Calu3 (cell line): ENCODE measurements at regions not wholly inside any gene's neighbourhood (a gene's known extent, or its start where the extent isn't known, plus 50 kb on each side); places are given as distances from the start of the nearest gene placed in this dataset.

Source experiments
- BruUV-seq: library from RNA; stranded (reverse); fragments of 400-500 nt; replicated peaks from 2 replicates; lab custom pipeline; 2021; lab: Mats Ljungman, UMichigan
- CTCF ChIA-PET: fragments of 300-600 bp; sonication (Branson Sonifier 250); formaldehyde crosslinking; loops from one replicate; lab custom pipeline; 2022; ENCODE audit warnings: antibody characterized with exemption; lab: Charles Lee
- DNase-seq: peaks from one replicate; pipeline ENCODE4 v3.0.0; 2022
- H3K27ac Mint-ChIP-seq: one replicate; pipeline ENCODE4 v1.8.0; 2022; ENCODE audit warnings: mixed read lengths; ENCODE audit not compliant: unreplicated experiment
- H3K27me3 Mint-ChIP-seq: one replicate; pipeline ENCODE4 v1.8.0; 2022; ENCODE audit warnings: mixed read lengths; ENCODE audit not compliant: unreplicated experiment
- H3K36me3 Mint-ChIP-seq: one replicate; pipeline ENCODE4 v1.8.0; 2022; ENCODE audit warnings: mild to moderate bottlenecking, moderate library complexity, mixed read lengths; ENCODE audit not compliant: insufficient read depth, unreplicated experiment
- H3K4me1 Mint-ChIP-seq: one replicate; pipeline ENCODE4 v1.8.0; 2022; ENCODE audit warnings: mild to moderate bottlenecking, low read depth, mixed read lengths; ENCODE audit not compliant: unreplicated experiment
- H3K4me3 Mint-ChIP-seq: one replicate; pipeline ENCODE4 v1.8.0; 2022; ENCODE audit warnings: mild to moderate bottlenecking, low read depth, moderate library complexity, mixed read lengths; ENCODE audit not compliant: unreplicated experiment
- H3K9me3 Mint-ChIP-seq: one replicate; pipeline ENCODE4 v1.8.0; 2022; ENCODE audit warnings: low read depth, mixed read lengths; ENCODE audit not compliant: unreplicated experiment
- intact Hi-C: fragments of 100-400 bp; cut with micrococcal nuclease; formaldehyde crosslinking; loops from one replicate; pipeline ENCODE4 v1.10.0; 2022; ENCODE audit not compliant: unreplicated experiment
- TF ChIP-seq, protein P1 (sequence below): fragments of 200-600 bp; IDR thresholded peaks from one replicate; pipeline ENCODE4 v1.8.0; 2022; ENCODE audit warnings: antibody characterized with exemption; ENCODE audit not compliant: unreplicated experiment

DNA sequence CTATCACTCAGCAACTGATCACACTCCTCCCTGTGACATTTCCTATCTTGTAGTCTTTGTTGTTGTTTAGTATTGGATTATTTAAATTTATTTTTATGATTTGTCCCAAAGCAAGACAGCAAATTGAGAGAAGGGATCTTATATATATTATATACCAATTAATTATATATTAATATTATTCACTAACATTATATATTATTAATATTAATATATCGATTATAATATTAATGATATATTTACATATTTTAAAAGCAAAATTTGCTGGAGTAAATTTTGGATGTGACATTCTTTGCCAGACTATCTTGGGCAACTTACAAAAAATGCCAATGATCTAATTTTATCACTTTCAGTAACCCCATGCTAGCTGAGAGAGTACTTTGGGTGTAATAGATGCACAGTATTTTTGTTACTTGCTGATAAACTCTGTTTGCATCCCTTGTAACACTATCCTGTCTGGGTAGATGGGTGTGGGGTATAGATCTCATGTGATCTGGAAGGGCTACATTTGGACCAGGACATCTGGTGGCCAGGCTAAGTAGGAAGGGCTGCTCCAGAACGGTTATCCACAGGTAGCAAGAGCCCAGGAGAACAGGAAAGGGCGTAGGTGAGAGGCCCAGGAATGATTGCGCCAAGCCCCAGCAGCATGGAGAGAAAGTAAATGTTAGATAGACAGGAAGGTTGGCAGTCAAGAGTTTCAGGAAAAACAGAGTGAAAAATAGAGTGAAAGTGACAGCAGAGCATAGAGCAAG lies 608.6 kb upstream of the KIRREL3 start:
- H3K9me3 Mint-ChIP-seq: no peaks in the 10 kb centered on the region
- no peaks in the 10 kb centered on the region for H3K4me1 Mint-ChIP-seq
- H3K4me3 Mint-ChIP-seq: no peak overlapping the region
- TF ChIP-seq, protein P1, sequence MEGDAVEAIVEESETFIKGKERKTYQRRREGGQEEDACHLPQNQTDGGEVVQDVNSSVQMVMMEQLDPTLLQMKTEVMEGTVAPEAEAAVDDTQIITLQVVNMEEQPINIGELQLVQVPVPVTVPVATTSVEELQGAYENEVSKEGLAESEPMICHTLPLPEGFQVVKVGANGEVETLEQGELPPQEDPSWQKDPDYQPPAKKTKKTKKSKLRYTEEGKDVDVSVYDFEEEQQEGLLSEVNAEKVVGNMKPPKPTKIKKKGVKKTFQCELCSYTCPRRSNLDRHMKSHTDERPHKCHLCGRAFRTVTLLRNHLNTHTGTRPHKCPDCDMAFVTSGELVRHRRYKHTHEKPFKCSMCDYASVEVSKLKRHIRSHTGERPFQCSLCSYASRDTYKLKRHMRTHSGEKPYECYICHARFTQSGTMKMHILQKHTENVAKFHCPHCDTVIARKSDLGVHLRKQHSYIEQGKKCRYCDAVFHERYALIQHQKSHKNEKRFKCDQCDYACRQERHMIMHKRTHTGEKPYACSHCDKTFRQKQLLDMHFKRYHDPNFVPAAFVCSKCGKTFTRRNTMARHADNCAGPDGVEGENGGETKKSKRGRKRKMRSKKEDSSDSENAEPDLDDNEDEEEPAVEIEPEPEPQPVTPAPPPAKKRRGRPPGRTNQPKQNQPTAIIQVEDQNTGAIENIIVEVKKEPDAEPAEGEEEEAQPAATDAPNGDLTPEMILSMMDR: no peak
- CTCF ChIA-PET: no interaction called here
- no TSS peak for BruUV-seq
- no peak for DNase-seq
- no peak overlapping the region for H3K27ac Mint-ChIP-seq
- H3K36me3 Mint-ChIP-seq: no peaks in the 10 kb centered on the region
- no peaks in the 10 kb centered on the region for H3K27me3 Mint-ChIP-seq
- intact Hi-C loops: no loop called here

- H3K4me1 Mint-ChIP-seq: no peaks in the 10 kb centered on the region
- H3K27ac Mint-ChIP-seq: no peak overlapping the region
- TF ChIP-seq, protein P1: no peak
- DNase-seq: no peak
- CTCF ChIA-PET: no interaction called here
- no peaks in the 10 kb centered on the region for H3K36me3 Mint-ChIP-seq
- H3K27me3 Mint-ChIP-seq: no peaks in the 10 kb centered on the region
- H3K9me3 Mint-ChIP-seq: no peaks in the 10 kb centered on the region
- no peak overlapping the region for H3K4me3 Mint-ChIP-seq
- intact Hi-C loops: no loop called here
- BruUV-seq: no TSS peak
These were observed 607.0 kb upstream of the KIRREL3 start for GRCh38 chr11:127607487-127608085.

- no TSS peak for BruUV-seq
- intact Hi-C loops: no loop called here
- Mint-ChIP-seq H3K4me1 (no peaks in the 10 kb centered on the region), H3K9me3 (peaks cover 9% of the 10 kb centered on the region), H3K4me3 (no peak overlapping the region), H3K36me3 (no peaks in the 10 kb centered on the region), H3K27ac (no peak overlapping the region), H3K27me3 (no peaks in the 10 kb centered on the region)
- TF ChIP-seq, protein P1: no peak
- no peak for DNase-seq
- CTCF ChIA-PET: no interaction called here
These were observed 601.0 kb upstream of the KIRREL3 start for GRCh38 chr11:127601578-127601977.

DNA sequence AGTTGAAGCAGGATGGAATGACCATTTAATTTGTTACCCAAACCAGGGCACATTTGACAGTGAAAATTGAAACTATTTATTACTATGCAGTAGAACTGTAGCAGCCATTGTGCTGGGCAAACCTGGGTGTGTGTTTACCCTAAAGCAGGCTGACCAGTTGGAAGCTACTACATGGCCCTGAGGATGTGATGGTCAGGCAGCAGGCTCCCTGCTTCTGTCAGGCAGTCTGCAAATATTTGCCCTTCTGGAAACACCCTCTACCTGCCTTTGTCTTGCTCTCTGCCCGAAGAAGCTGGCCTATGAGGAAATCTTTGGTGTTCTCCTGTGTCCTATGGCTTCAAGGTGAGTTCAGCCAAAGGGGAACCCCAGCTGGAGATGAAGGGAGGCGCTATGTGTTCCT lies 600.1 kb upstream of the KIRREL3 start:
- TF ChIP-seq, protein P1: no peak
- H3K27ac Mint-ChIP-seq: no peak overlapping the region
- no peak overlapping the region for H3K4me3 Mint-ChIP-seq
- H3K27me3 Mint-ChIP-seq: no peaks in the 10 kb centered on the region
- H3K4me1 Mint-ChIP-seq: no peaks in the 10 kb centered on the region
- CTCF ChIA-PET: no interaction called here
- peaks cover 13% of the 10 kb centered on the region for H3K9me3 Mint-ChIP-seq
- H3K36me3 Mint-ChIP-seq: no peaks in the 10 kb centered on the region
- no TSS peak for BruUV-seq
- intact Hi-C loops: no loop called here
- DNase-seq: no peak
